A549 (cell line): ENCODE measurements at regions not wholly inside any gene's neighbourhood (a gene's known extent, or its start where the extent isn't known, plus 50 kb on each side); places are given as distances from the start of the nearest gene placed in this dataset.

ENCODE experiments used
- ATAC-seq, 2 experiments: fragments of 200-7000 bp in 1 of 2; fragments of >200 bp in 1 of 2; cut with Nextera tagmentation in 1 of 2; cut with Tn5 transposase in 1 of 2; 3 replicates each; pipeline versions ENCODE4 v1.8.0 to v1.9.1; 2018 to 2020; ENCODE audit warnings: mild to moderate bottlenecking in 1 of 2, moderate library complexity in 1 of 2
- CTCF ChIA-PET: fragments of 300-600 bp; sonication (Branson Sonifier 250); formaldehyde crosslinking; extraction: SDS; loops from one replicate; lab custom pipeline; 2021; ENCODE audit warnings: antibody characterized with exemption, inconsistent platforms; lab: Yijun Ruan, JAX
- POLR2A ChIA-PET: fragments of 350-600 bp; formaldehyde crosslinking; extraction: SDS; loops from one replicate; lab custom pipeline; 2021; ENCODE audit warnings: antibody characterized with exemption, inconsistent platforms; lab: Yijun Ruan, JAX
- DNase-seq, 2 experiments: peaks; one replicate each; pipeline versions ENCODE4 v3.0.0 to v3.0.0-alpha.2; 2011 to 2016; ENCODE audit warnings: low read depth in 1 of 2, low spot score in 1 of 2
- FAIRE-seq: peaks from 2 replicates; lab custom pipeline; 2011; peaks lifted over from hg19 to GRCh38; lab: Jason Lieb, UNC
- H3K27ac ChIP-seq, 2 experiments: fragments of >200 bp; sonication (Bioruptor Twin); formaldehyde crosslinking; 3 replicates each; pipeline ENCODE4 v1.5.1; 2016 to 2017
- H3K4me1 ChIP-seq: fragments of >200 bp; sonication (Bioruptor Twin); formaldehyde crosslinking; 3 replicates; pipeline ENCODE4 v1.6.1; 2016
- H3K4me2 ChIP-seq: fragments of >200 bp; sonication (Bioruptor Twin); formaldehyde crosslinking; 3 replicates; pipeline ENCODE4 v1.6.1; 2016
- H3K4me3 ChIP-seq: fragments of >200 bp; sonication (Bioruptor Twin); formaldehyde crosslinking; 3 replicates; pipeline ENCODE4 v1.5.1; 2016
- H3K9me3 ChIP-seq: fragments of >200 bp; sonication (Bioruptor Twin); formaldehyde crosslinking; 3 replicates; pipeline ENCODE4 v1.6.1; 2016
- BCL3 ChIP-seq: fragments of >200 bp; sonication (Bioruptor Twin); formaldehyde crosslinking; IDR thresholded peaks from 3 replicates; pipeline ENCODE4 v1.6.1; 2016
- CEBPB ChIP-seq, 2 experiments: fragments of >200 bp in 1 of 2; sonication (Bioruptor Twin) in 1 of 2; formaldehyde crosslinking in 1 of 2; IDR thresholded peaks; 2 replicates each; pipeline ENCODE4 v1.6.1; 2012 to 2016
- CHD2 ChIP-seq: fragments of 150-350 bp; IDR thresholded peaks from 2 replicates; pipeline ENCODE4 v1.6.1; 2014; ENCODE audit warnings: low read length; ENCODE audit not compliant: partially characterized antibody
- EHMT2 ChIP-seq: fragments of 200-600 bp; sonication (generic); IDR thresholded peaks from 2 replicates; pipeline ENCODE4 v1.6.1; 2016; ENCODE audit warnings: antibody characterized with exemption, low read depth, mild to moderate bottlenecking, moderate library complexity
- ESRRA ChIP-seq: fragments of 150-350 bp; IDR thresholded peaks from 2 replicates; pipeline ENCODE4 v1.6.1; 2014; ENCODE audit warnings: mild to moderate bottlenecking, low read length, borderline replicate concordance
- HES2 ChIP-seq: fragments of >200 bp; sonication (Bioruptor Twin); formaldehyde crosslinking; IDR thresholded peaks from 2 replicates; pipeline ENCODE4 v1.6.1; 2016
- JUN ChIP-seq, 2 experiments: fragments of >200 bp; sonication (Bioruptor Twin); formaldehyde crosslinking; IDR thresholded peaks; 2 replicates in 1 of 2; 3 replicates in 1 of 2; pipeline ENCODE4 v1.6.1; 2016 to 2017
- NFE2L2 ChIP-seq: fragments of 150-350 bp; conservative IDR thresholded peaks from 2 replicates; pipeline ENCODE4 v1.6.1; 2014; ENCODE audit warnings: low read length
- RAD21 ChIP-seq, 2 experiments: fragments of >200 bp in 1 of 2; sonication (Bioruptor Twin) in 1 of 2; formaldehyde crosslinking in 1 of 2; IDR thresholded peaks in 1 of 2; conservative IDR thresholded peaks in 1 of 2; 2 replicates in 1 of 2; 3 replicates in 1 of 2; pipeline ENCODE4 v1.6.1; 2012 to 2018; ENCODE audit warnings: inconsistent platforms in 1 of 2
- RARB ChIP-seq: fragments of 250-450 bp; sonication (Bioruptor Pico); IDR thresholded peaks from 2 replicates; pipeline ENCODE4 v1.8.0; 2021; ENCODE audit warnings: mild to moderate bottlenecking, moderate library complexity
- REST ChIP-seq: fragments of 200-600 bp; sonication (generic); IDR thresholded peaks from 2 replicates; pipeline ENCODE4 v1.6.1; 2016; ENCODE audit warnings: antibody characterized with exemption, mild to moderate bottlenecking, moderate library complexity
- RFX5 ChIP-seq: fragments of 450-650 bp; IDR thresholded peaks from 2 replicates; pipeline ENCODE4 v1.7.1; 2014; ENCODE audit warnings: antibody characterized with exemption, mild to moderate bottlenecking, moderate library complexity
- SMC3 ChIP-seq: fragments of >200 bp; sonication (Bioruptor Twin); formaldehyde crosslinking; IDR thresholded peaks from 3 replicates; pipeline ENCODE4 v1.6.1; 2018; ENCODE audit warnings: inconsistent platforms
- TFCP2L1 ChIP-seq: fragments of 250-450 bp; sonication (Bioruptor Pico); IDR thresholded peaks from 2 replicates; pipeline ENCODE4 v1.5.0; 2021; ENCODE audit warnings: mild to moderate bottlenecking
- USF2 ChIP-seq: fragments of 450-650 bp; IDR thresholded peaks from 2 replicates; pipeline ENCODE4 v1.6.1; 2014; ENCODE audit warnings: antibody characterized with exemption
- WGBS: methylation state at CpG from one replicate; pipeline ENCODE4 v1.1.6; 2017; ENCODE audit errors: missing lambda C conversion rate; 5-methylcytosine and 5-hydroxymethylcytosine counted together

- Histone ChIP-seq H3K4me1 (no peaks in the 10 kb centered on the region), H3K4me3 (no peak overlapping the region), H3K9me3 (no peaks in the 10 kb centered on the region), H3K27ac (no peak overlapping the region), H3K4me2 (no peak overlapping the region)
- ATAC-seq (no peak), FAIRE-seq (no peak), DNase-seq (no peak)
- CTCF ChIA-PET, result interaction anchor here (1.7 to 2.5 kb wide), 2 partner anchors 9 to 13 kb away, joined by 4 to 8 read pairs; no protein-coding TSS in a partner anchor
- no peak for TF ChIP-seq RFX5
- 0% methylated on average over 2 of the region's 2 CpGs for WGBS
- POLR2A ChIA-PET, result no interaction called here
Measured at GRCh38 chr20:39289831-39290230, 327.7 kb downstream of the DHX35 start.

- Histone ChIP-seq H3K9me3 (no peaks in the 10 kb centered on the region), H3K27ac (no peak overlapping the region), H3K4me1 (no peaks in the 10 kb centered on the region), H3K4me2 (no peak overlapping the region), H3K4me3 (no peak overlapping the region)
- ChIA-PET CTCF (interaction anchor here (0.6 to 2.5 kb wide), 3 partner anchors 10 to 23 kb away, joined by 3 to 8 read pairs (median 4); no protein-coding TSS in a partner anchor), POLR2A (no interaction called here)
- no peak for TF ChIP-seq REST
- TF ChIP-seq RAD21 (conservative IDR thresholded peaks at IDR 0.05 in 1 of 2, IDR thresholded peaks at IDR 0.05 in 1 of 2), result peak in 1 of 2 experiments; percentile 35; a peak in 1 of 5 replicates
- WGBS, result 3% methylated on average over 2 of the region's 2 CpGs
- DNase-seq, result peak in 1 of 2 experiments; percentile 7
- FAIRE-seq, result no peak
- peak; percentile 64 to 66; a peak in 2 of 6 replicates for ATAC-seq
Measured at GRCh38 chr20:39289316-39289715, 327.2 kb downstream of the DHX35 start.

GRCh38 chr20:39283464-39283863 lies 321.3 kb downstream of the DHX35 start:
- H3K4me1 ChIP-seq, result no peaks in the 10 kb centered on the region
- WGBS, result 5% methylated on average over 4 of the region's 4 CpGs
- ATAC-seq (no peak), FAIRE-seq (no peak), DNase-seq (no peak)
- no peak overlapping the region for H3K27ac ChIP-seq
- TF ChIP-seq ESRRA, result no peak
- TF ChIP-seq NFE2L2, result no peak
- no peak for TF ChIP-seq RARB
- TF ChIP-seq TFCP2L1, result no peak
- TF ChIP-seq SMC3, result no peak
- no peak for TF ChIP-seq EHMT2
- no peak for TF ChIP-seq CHD2
- no peak for TF ChIP-seq BCL3
- no peak for TF ChIP-seq CEBPB (IDR thresholded peaks at IDR 0.05)
- TF ChIP-seq JUN (IDR thresholded peaks at IDR 0.05), result no peak
- no peak for TF ChIP-seq RFX5
- TF ChIP-seq USF2, result no peak
- TF ChIP-seq HES2, result no peak
- H3K4me2 ChIP-seq, result no peak overlapping the region
- H3K4me3 ChIP-seq, result no peak overlapping the region
- POLR2A ChIA-PET, result no interaction called here
- H3K9me3 ChIP-seq, result no peaks in the 10 kb centered on the region
- CTCF ChIA-PET, result interaction anchor here (1.8 to 2.1 kb wide), 2 partner anchors 14 to 19 kb away, joined by 3 to 8 read pairs; no protein-coding TSS in a partner anchor
